ENCODE measurements at regions not wholly inside any gene's neighbourhood (a gene's known extent, or its start where the extent isn't known, plus 50 kb on each side); places are given as distances from the start of the nearest gene placed in this dataset.

DNA sequence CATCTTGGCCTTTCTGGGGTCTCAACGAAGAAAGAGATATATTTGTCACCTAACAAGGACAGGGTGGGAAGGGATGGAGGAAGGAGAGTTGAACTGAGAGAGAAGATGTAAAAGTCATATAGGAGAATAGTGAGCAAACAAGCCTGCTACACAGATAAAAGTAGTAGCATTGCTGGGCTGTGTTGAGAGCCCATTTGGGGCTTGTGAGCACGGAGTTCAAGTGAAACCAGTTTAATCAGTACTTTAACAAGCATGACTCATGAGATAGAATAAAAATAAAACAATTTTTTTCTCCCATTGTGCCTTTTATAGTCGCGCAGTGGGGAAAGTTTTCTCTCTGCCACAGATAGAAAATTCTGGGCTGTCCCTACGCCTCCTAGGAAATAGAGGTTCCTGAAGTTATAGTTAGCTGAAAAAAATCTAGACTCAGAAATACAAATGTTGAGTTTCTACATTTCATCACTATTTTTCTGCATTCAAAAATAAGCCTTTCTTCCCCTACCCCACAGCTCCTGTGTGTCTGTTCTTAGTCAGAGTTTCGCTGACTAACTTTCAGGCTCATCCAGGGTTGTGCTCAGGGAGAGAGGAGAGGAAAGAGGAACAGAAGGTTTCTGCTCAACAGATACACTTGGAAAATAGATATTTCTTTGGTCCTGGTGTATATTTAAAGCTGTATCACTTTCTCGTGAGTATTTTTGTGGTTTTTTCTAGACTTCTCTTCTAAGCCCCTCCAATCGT is 395.8 kb upstream of the ADAMTSL1 start:
- DNase-seq = no peak

DNA sequence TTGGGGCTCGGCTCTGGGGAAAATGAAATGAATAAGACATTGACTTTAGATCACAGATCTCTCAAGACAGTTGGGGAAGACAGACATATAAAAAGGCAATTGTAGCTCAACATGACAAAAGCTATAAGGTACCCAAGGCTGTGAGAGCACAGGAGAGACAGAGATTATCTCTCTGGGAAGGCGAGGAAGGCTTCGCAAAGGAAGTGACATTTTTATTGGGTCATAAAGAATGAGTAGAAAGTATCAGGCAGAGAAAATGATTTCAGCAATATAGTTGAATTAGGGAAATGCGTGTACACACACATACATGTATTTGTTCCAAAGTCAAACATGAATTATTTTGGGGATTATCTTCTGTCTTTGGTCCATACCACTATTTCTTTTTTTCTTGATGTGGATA is 381.8 kb upstream of the ADAMTSL1 start:
- DNase-seq = no peak

GRCh38 chr9:18106006-18106560 is 367.9 kb upstream of the ADAMTSL1 start:
- DNase-seq = no peak

DNA sequence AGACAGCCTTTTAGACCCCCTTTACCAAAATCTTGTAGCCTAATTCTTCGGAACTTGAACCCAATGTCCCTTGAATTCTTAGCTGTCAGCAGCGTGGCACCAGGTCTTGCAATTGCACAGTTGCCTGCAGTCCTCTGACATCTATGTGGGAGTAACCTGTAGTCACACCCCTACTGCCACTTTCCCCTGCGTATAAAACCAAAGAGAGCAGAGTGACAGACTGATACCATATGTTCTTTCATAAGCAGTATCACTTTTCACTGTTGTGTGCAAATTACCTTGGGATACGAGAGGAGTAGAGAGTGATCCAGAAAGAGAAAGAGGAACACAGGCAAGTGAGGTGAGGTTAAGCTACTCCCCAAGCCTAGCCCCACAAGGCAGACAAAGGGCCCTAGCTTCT is 364.3 kb upstream of the ADAMTSL1 start:
- no peak for DNase-seq

DNA sequence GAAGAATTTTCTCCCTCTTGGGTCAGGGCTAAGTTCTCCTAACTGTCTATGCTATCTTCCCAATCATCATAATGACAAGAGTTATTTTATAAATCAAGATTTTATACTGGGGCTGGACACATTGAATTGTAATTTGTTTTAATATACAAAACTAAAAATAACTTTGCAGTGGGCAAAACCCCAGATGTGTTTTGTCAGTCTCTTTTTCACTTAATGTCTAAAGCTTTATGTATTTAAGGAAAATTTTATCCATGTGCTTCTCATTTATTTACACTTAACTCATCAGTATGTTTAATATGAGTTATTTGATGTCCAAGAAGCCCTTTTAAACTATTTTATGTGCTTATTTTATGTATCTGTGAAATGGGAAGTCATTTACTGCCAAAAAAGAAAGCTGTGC is 362.8 kb upstream of the ADAMTSL1 start:
- no peak for DNase-seq

DNA sequence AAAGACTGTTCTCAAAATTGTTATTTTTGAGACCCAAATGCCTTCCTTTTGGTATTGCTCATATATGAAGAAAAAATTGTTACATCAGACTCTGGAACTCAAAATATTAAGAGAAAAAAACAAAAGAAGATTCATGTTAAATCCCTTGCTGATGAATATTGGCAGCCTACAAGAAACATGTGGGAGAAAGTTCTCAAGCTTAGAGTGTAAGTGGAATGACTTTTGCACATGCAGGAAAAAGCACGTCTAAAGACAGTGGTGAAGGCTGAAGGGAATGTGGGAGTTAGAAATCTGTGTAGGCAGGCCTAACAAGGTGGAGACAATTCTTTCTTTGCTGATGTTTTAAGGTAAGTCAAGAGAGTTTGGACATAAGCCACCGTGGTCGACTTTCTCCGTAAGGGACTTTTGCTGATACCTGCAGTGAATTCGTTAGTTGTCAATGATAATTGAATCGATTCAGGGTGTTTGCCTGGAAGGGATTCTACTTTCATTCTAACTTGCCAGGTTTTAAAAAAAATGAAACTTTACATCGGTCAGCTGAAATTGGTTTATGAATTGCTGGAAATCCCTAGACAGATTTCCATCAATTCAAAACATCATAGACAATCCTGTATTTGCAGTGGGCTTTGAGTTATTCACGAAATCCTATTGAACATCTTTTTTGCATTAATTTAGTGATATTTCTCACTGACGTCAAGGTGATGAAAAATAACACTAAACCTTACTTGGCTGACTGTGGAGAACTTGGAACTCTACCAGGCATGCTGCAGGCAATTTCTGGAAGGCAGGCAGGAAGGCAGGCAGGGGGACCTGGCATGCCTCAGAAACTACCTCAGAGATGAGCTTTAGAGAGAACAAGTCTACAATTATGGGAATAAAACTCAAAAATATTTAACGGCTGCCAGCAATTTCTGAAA is 359.1 kb upstream of the ADAMTSL1 start:
- peak; percentile 76 for DNase-seq

GRCh38 chr9:18118268-18118667 is 355.7 kb upstream of the ADAMTSL1 start:
- no peak for DNase-seq

- no peak for DNase-seq
These were observed 351.8 kb upstream of the ADAMTSL1 start for GRCh38 chr9:18122171-18122570.

DNA sequence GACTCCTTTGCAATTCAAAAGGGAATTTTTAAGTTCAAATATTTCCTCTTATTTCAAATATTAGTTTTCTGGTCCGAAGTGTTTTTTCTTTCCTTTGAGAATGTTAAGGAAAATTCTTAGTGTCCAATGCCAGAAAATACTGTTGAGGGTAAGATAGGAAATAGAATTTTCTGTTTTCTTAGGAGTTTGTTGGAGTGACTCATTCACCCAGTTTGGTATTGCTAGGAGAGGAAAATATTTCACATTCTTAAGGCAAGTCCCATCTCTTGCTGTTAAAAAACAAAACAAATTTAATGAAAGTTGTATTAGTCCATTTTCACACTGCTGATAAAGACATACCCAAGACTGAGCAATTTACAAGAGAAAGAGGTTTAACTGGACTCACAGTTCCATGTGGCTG is 349.2 kb upstream of the ADAMTSL1 start:
- DNase-seq = no peak

DNA sequence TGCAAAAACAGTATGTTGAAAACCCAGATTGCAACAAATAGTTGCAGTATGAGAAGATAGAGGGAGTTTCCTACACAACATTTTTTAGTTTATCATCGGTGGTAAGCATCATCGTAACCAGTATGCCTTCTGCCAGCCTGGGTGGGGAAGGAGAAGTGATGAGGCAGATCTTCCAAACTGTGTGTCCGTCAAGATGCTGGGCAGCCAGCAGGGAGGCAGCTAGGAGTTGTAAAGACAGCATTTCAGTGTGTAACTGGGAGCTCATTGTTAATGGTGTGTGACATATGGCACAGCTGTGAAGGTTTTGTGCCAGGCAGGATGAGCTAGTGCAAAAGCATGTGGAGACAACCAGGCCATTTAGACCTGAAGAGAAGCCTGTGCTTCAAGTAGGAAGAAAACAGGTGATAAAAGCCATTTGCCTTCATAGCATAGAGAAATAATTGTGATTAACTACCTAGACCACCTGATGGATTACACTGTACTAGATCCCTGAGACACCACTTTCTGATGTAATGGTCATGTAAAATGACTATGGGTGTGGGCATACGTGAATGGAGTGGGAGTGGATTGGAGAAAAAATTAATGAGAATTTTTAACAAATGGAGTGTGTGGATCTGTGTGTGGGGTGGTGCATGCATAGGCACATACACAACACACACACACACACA is 347.0 kb upstream of the ADAMTSL1 start:
- DNase-seq = peak; percentile 72

DNA sequence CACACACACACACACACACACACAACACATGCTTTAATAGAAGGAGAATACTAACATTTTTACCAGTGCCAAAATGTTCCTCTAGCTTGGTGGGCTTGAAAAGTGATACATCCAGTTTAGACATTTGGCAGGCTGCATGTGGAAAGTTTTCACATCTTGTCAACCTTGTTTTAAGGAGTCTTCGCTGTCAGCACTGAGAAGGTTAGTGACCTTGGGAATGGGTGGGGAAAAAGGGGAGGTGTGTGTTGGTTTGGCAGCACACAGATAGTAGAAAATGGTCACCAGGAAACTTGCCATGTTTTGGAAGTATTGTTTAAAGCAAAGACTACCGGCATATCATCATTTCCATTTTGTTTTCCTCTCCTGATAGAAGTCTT is 346.5 kb upstream of the ADAMTSL1 start:
- DNase-seq = peak; percentile 39

DNA sequence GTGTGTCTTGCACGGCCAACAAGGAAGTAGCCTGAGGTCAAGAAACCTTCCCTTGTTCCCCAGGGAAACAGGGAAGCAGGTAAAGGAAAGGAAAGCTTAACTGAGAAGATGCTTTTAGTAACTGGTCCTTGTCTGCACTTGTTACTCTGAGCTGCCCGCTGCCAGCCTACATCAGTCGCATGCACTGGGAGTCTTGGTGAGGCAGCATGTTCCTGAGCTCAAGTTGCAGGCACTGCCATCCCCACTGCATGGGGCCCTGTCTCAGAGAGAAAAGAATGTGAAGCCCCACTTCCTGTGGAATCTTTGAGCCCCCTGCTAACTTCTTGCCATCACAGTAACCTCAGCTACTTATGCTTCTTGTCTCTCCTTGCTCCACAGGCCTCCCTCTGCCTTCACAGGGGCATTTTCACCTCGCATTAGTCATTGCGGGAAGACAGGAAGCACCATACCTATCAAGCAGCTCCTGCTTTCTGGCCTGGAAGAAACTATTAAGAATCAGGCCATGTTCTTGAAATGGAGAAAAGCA is 344.1 kb upstream of the ADAMTSL1 start:
- no peak for DNase-seq

DNA sequence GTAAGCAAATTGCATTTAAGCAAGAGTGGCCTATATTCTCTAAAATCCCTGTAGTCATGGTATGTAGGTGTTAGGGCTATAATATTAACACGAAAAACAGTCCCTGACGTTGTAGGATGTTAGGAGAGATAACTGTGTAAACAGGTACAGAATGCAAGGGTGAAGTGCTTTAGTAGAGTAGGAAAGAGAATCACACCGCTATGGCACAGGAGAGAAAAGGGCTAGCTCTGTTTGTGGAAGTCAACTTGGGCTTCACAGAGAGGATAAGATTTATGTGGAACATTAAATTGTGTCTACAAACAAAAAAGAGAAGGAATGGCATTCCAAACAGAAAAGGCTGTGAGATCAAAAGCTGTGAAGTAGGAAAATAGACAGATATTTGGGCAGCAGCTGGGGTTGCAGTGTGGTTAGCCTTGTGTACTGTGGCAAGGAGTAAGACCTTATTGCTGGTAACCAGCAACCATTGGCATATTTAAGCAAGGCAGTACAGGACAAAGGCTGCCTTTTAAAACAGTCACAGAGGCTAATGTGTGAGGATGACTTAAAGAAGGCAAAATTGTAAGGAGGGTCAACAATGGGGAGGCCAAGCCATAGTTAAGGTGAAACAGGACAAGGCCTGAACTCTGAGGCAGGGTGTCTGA is 337.5 kb upstream of the ADAMTSL1 start:
- DNase-seq = no peak

GRCh38 chr9:18137815-18138214 is 336.1 kb upstream of the ADAMTSL1 start:
- no peak for DNase-seq

DNA sequence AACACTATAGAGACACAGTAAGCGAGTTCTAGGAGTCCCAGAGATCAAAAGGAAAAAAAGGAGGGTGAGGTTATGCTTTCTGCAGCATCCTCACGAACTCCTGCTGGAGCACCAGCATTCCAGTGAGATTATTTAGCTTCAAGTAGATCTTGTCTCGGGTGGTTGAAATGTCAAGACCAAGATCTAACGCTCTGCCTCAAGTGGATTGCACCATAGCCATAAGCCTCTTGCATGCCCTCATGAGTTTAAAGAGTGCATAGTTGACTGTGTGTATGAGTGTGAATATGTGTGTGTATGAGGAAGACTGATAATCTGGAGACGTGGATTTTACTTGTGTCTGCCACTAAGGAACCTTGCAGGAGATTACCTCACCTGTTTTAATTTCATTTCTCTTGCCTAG is 335.3 kb upstream of the ADAMTSL1 start:
- no peak for DNase-seq

GRCh38 chr9:18141681-18142080 is 332.3 kb upstream of the ADAMTSL1 start:
- DNase-seq = no peak

GRCh38 chr9:18143073-18143745 is 330.7 kb upstream of the ADAMTSL1 start:
- no peak for DNase-seq

DNA sequence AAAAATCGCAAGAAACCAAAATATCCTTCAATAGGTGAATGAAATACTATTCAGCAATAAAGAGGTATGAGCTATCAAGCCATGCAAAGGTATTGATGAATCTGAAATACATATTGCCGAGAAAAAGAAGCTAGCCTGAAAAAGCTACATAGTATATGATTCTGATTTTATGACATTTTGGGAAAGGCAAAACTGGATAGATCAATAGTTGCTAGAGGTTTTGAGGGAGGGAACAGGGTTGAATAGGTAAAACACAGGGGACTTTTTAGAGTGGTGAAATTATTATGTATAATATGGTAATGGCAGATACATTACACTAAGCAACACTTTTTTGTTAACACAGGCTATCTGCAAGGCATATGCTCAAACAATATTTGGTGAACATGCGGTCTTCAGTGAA is 327.6 kb upstream of the ADAMTSL1 start:
- DNase-seq = no peak

GRCh38 chr9:18149471-18150011 is 324.4 kb upstream of the ADAMTSL1 start:
- no peak for DNase-seq

GRCh38 chr9:18154661-18155060 is 319.3 kb upstream of the ADAMTSL1 start:
- no peak for DNase-seq

DNA sequence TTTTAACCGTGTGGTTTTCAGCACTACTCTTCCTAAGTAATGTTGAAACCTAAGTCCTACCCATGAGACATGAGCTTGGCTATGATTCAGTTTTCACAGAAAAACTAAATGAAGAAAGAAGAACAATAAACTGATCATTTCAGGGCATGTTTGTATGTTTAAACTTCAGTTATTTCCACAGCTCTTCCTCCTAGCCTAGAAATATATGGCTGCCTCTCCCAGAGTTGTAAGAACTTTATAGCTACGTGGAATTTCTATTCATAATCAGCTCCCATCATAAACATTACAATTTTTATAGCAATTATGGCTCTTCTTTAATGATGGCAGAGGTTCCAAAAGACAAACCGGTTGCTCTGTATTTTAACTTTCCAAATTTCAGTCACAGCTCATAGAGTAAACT is 314.7 kb upstream of the ADAMTSL1 start:
- no peak for DNase-seq

GRCh38 chr9:18163146-18163545 is 310.8 kb upstream of the ADAMTSL1 start:
- DNase-seq = no peak

Data from right hindlimb (tissue), 1 donor.